Activated CD4-positive, alpha-beta memory T cell treated with anti-CD3 and anti-CD28 coated beads, Interleukin-2, amount 10 ng/mL, durations not matched to agents 7 days and 5 days (primary cell): ENCODE measurements at regions not wholly inside any gene's neighbourhood (a gene's known extent, or its start where the extent isn't known, plus 50 kb on each side); places are given as distances from the start of the nearest gene placed in this dataset.
A peak's percentile ranks its signal among the peaks of the same experiment; 100 is the strongest.

Experiments used
- CTCF ChIA-PET: fragments of 350-600 bp; sonication (Branson Sonifier 250); formaldehyde crosslinking; loops from one replicate; lab custom pipeline; 2021; ENCODE audit warnings: antibody characterized with exemption, inconsistent platforms; lab: Charles Lee
- POLR2A ChIA-PET: fragments of 350-600 bp; sonication (Branson Sonifier 250); formaldehyde crosslinking; loops from one replicate; lab custom pipeline; 2021; ENCODE audit warnings: antibody characterized with exemption; lab: Charles Lee
- DNase-seq: peaks from one replicate; pipeline ENCODE4 v3.0.0-alpha.2; 2020
- H3K27ac Mint-ChIP-seq: one replicate; pipeline ENCODE4 v1.8.0; 2021; ENCODE audit warnings: mild to moderate bottlenecking, mixed read lengths
- H3K27me3 Mint-ChIP-seq: one replicate; pipeline ENCODE4 v1.8.0; 2021; ENCODE audit warnings: mixed read lengths
- H3K36me3 Mint-ChIP-seq: one replicate; pipeline ENCODE4 v1.8.0; 2021; ENCODE audit warnings: low read depth, mixed read lengths
- H3K4me1 Mint-ChIP-seq: one replicate; pipeline ENCODE4 v1.8.0; 2021; ENCODE audit warnings: mixed read lengths
- H3K4me3 Mint-ChIP-seq: one replicate; pipeline ENCODE4 v1.8.0; 2021; ENCODE audit warnings: mild to moderate bottlenecking, mixed read lengths
- H3K9me3 Mint-ChIP-seq: one replicate; pipeline ENCODE4 v1.8.0; 2021; ENCODE audit warnings: mixed read lengths

DNA sequence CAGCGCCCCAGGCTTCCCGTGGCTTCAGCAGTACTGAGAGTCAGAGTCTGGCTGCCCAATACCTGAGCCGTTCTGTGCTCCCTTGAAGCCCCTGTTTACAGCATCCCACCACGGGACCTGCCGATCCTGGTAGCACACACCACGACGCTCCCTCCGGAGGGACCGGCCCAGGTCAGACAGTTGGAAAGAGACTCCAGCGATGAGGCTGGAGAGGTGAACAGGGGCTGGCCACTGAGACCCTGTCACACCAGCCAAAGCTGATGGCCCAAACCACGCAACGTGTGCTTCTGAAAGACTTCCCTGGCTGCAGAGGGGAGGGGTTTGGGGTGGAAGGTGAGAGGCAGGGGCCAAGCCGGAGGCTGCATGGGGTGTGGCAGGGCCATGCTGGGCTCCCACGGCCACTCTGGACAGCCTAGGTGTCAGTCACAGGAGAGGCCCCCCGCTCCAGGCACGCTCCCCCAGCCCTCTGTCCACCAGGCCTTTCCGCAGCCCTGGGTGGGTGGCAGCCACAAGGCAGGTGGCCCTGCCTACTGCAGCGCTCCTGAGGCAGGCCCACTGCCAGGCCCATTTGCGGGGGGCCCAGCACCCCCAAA is 140.2 kb upstream of the CHST15 start:
- POLR2A ChIA-PET, result no interaction called here
- Mint-ChIP-seq H3K27ac (no peak overlapping the region), H3K4me3 (no peak overlapping the region), H3K4me1 (no peaks in the 10 kb centered on the region), H3K36me3 (peaks cover 23% of the 10 kb centered on the region), H3K9me3 (peaks cover 23% of the 10 kb centered on the region), H3K27me3 (no peaks in the 10 kb centered on the region)
- CTCF ChIA-PET, result interaction anchor here (3.0 kb wide), 1 partner anchor 155 kb away, joined by 19 read pairs; no protein-coding TSS in a partner anchor
- no peak for DNase-seq

DNA sequence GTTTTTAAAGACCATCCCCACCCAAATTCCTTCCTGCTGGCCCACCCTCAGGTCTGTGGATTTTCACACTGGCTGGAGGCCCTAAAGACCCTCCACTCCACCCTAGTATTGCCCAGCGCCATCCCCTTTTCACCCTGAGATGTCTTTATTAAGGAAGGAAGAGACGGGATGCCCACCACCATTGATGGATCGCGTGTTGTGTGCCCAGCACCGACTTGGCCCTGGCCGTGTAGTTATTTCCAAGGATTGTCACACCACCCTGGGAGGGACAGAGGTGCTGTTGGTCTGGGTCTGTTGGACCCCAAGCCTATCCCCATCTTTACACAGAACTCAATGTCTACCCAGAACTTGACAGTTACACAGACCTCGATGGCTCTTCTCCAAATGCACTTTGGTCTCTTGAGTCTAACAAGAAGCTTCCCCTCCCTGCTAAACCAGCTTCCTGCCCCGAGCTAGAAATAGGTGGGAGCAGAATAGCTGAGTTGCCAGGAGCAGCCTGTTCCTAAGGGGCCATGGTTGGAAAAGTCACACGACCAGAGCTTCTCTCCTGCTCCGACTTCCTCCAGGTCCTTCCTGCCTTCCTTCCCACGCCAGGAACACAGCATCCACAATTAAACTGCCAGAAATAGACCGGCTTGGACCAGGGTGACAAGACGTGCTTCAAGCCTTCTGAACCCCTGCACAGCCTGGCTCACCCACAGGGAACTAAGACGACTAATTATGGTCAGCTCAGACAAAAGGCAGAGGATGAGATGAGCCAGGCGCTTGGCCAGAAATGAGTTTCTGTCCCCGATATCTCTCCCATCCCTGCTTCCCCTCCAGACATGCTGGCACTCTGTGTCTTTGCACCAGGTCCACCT is 139.5 kb upstream of the CHST15 start:
- no peaks in the 10 kb centered on the region for H3K4me1 Mint-ChIP-seq
- POLR2A ChIA-PET, result no interaction called here
- no peak overlapping the region for H3K27ac Mint-ChIP-seq
- CTCF ChIA-PET, result interaction anchor here (3.0 kb wide), 1 partner anchor 156 kb away, joined by 19 read pairs; no protein-coding TSS in a partner anchor
- no peak overlapping the region for H3K4me3 Mint-ChIP-seq
- peaks cover 29% of the 10 kb centered on the region for H3K36me3 Mint-ChIP-seq
- no peak for DNase-seq
- no peaks in the 10 kb centered on the region for H3K27me3 Mint-ChIP-seq
- peaks cover 30% of the 10 kb centered on the region for H3K9me3 Mint-ChIP-seq

DNA sequence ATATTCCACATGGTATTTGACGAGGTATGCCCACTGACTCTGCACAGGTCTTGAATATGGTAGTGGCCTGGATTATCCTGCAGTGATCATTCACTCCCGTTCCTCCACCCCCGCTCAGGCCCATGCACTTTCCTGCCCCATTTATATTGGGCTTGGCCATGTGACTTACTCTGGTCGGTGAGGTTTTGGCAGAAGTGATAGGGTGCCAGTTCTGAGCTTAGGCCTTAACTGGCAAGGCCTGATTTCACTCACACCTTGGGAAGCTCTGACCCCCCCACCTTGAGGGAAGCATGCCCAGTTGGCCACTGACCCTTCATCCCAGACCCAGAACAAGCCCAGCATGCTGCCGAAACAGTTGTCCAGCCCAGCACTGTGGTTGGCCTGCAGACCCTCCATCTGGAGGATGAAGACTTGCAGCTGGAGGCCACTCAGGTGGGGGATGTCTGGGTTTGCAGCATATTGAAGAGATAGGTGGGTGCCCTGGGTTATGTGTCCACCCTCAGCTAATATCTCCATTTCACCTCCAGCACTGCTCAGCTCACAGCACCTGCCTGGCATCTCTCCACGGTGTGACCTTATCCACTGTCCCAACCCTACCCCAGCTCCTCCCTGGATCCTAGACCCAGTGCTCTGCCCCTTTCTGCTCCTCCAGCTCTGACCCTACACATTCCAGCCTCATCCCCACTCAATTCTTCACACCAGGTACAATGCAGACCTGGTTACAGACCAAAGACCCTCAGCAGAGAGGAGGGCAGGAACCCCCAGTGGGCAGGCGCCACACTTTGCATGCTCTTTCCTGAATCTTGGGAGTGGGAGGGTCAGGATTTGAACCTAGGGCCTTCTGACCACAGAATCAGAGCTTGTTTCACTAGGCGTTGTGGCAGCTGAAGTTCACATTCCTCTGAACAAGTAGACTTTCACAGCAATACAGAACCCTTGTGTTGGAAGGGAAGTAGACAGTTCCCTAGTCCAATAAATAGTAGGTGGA is 138.1 kb upstream of the CHST15 start:
- peaks cover 44% of the 10 kb centered on the region for H3K9me3 Mint-ChIP-seq
- H3K36me3 Mint-ChIP-seq, result peaks cover 39% of the 10 kb centered on the region
- ChIA-PET CTCF (interaction anchor here (0.8 to 3.0 kb wide), 3 partner anchors 157 to 172 kb away, joined by 3 to 19 read pairs (median 5); no protein-coding TSS in a partner anchor), POLR2A (no interaction called here)
- H3K4me1 Mint-ChIP-seq, result no peaks in the 10 kb centered on the region
- H3K27me3 Mint-ChIP-seq, result no peaks in the 10 kb centered on the region
- H3K27ac Mint-ChIP-seq, result peak overlapping the region; percentile 41
- DNase-seq, result peak; percentile 77
- H3K4me3 Mint-ChIP-seq, result peak overlapping the region; percentile 5

DNA sequence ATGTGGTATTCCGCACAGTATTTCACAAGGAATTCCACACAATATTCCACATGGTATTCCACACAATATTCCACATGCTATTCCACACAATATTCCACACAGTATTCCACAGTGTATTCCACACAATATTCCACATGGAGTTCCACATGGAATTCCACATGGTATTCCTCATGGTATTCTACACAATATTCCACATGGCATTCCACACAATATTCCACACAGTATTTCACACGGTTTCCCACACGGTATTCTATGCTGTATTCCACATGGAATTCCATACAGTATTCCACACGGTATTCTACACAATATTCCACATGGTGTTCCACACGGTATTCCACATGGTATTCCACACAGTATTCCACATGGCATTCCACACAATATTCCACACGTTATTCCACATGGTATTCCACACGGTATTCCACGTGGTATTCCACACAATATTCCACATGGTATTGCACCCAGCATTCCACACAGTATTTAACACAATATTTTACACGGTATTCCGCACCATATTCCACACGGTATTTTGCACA is 137.3 kb upstream of the CHST15 start:
- Mint-ChIP-seq H3K4me3 (peak overlapping the region; percentile 5), H3K9me3 (peaks cover 52% of the 10 kb centered on the region), H3K4me1 (no peaks in the 10 kb centered on the region), H3K27ac (peak overlapping the region; percentile 41), H3K36me3 (peaks cover 39% of the 10 kb centered on the region), H3K27me3 (no peaks in the 10 kb centered on the region)
- no peak for DNase-seq
- POLR2A ChIA-PET, result no interaction called here
- CTCF ChIA-PET, result interaction anchor here (3.0 kb wide), 1 partner anchor 158 kb away, joined by 19 read pairs; no protein-coding TSS in a partner anchor

DNA sequence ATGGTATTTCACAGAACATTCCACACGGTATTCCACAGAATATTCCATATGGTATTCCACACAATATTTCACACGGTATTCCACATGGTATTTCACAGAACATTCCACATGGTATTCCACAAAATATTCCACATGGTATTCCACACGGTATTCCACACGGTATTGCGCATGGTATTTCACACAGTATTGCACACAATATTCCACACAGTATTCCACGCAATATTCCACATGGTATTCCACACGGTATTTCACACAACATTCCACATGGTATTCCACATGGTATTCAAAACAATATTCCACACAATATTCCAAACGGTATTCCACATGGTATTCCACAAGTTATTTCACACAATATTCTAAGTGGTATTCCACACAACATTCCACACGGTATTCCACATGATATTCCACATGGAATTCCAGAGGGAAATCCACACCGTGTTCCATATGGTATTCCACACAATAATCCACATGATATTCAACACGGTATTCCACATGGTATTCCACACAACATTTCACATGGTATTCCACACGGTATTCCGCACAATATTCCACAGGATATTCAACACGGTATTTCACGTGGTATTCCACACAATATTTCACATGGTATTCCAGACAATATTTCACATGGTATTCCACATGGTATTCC is 136.7 kb upstream of the CHST15 start:
- DNase-seq, result no peak
- H3K27ac Mint-ChIP-seq, result peak overlapping the region; percentile 45
- no peaks in the 10 kb centered on the region for H3K27me3 Mint-ChIP-seq
- peak overlapping the region; percentile 2 for H3K4me3 Mint-ChIP-seq
- ChIA-PET CTCF (no interaction called here), POLR2A (no interaction called here)
- peaks cover 39% of the 10 kb centered on the region for H3K36me3 Mint-ChIP-seq
- no peaks in the 10 kb centered on the region for H3K4me1 Mint-ChIP-seq
- H3K9me3 Mint-ChIP-seq, result peaks cover 52% of the 10 kb centered on the region

DNA sequence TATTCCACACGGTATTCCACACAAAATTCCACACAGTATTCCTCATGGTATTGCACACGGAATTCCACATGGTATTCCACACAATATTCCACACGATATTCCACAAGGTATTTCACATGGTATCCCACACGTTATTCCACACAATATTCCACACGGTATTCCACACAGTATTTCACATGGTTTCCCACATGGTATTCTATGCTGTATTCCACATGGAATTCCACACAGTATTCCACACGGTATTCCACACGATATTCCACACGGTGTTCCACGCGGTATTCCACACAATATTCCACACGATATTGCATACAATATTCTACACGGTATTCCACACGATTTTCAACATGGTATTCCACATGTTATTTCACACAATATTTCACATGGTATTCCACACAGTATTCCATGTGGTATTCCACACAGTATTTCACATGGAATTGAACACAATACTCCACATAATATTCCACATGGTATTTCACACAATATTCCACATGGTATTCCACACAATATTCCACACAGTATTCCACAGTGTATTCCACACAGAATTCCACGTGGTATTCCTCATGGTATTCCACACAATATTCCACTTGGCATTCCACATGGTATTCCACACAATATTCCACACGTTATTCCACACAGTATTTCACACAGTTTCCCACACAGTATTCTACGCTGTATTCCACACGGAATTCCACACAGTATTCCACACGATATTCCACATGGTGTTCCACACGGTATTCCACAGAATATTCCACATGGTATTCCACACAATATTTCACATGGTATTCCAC is 136.0 kb upstream of the CHST15 start:
- Mint-ChIP-seq H3K27me3 (no peaks in the 10 kb centered on the region), H3K4me3 (peak overlapping the region; percentile 2), H3K9me3 (peaks cover 52% of the 10 kb centered on the region), H3K27ac (peak overlapping the region; percentile 45), H3K4me1 (no peaks in the 10 kb centered on the region), H3K36me3 (peaks cover 39% of the 10 kb centered on the region)
- no peak for DNase-seq
- ChIA-PET CTCF (no interaction called here), POLR2A (no interaction called here)

DNA sequence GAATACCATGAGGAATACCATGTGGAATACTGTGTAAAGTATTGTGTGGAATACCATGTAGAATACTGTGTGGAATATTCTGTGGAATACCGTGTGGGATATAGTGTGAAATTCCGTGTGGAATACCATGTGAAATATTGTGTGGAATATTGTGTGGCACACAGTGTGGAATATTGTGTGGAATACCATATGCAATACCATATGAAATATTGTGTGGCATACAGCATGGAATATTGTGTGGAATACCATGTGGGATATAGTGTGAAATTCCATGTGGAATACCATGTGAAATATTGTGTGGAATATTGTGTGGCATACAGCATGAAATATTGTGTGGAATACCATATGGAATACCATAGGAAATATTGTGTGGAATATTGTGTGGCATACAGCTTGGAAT is 135.1 kb upstream of the CHST15 start:
- H3K27me3 Mint-ChIP-seq, result no peaks in the 10 kb centered on the region
- no peak for DNase-seq
- H3K36me3 Mint-ChIP-seq, result peaks cover 39% of the 10 kb centered on the region
- peaks cover 52% of the 10 kb centered on the region for H3K9me3 Mint-ChIP-seq
- POLR2A ChIA-PET, result no interaction called here
- CTCF ChIA-PET, result no interaction called here
- no peak overlapping the region for H3K27ac Mint-ChIP-seq
- H3K4me1 Mint-ChIP-seq, result no peaks in the 10 kb centered on the region
- no peak overlapping the region for H3K4me3 Mint-ChIP-seq

DNA sequence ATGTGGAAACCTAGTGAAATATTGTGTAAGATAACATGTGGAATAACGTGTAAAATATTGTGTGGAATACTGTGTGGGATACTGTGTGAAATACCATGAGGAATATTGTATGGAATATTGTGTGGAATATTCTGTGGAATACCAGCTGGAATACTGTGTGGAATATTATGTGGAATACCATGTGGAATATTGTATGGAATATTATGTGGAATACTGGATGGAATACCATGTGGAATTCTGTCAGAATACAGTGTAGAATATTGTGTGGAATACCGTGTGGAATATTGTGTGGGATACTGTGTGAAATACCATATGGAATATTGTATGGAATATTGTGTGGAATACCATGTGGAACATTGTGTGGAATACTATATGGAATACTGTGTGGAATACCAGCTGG is 134.6 kb upstream of the CHST15 start:
- ChIA-PET CTCF (no interaction called here), POLR2A (no interaction called here)
- Mint-ChIP-seq H3K27me3 (no peaks in the 10 kb centered on the region), H3K36me3 (peaks cover 39% of the 10 kb centered on the region), H3K9me3 (peaks cover 52% of the 10 kb centered on the region), H3K27ac (no peak overlapping the region), H3K4me3 (peak overlapping the region; percentile 32), H3K4me1 (no peaks in the 10 kb centered on the region)
- DNase-seq, result no peak

DNA sequence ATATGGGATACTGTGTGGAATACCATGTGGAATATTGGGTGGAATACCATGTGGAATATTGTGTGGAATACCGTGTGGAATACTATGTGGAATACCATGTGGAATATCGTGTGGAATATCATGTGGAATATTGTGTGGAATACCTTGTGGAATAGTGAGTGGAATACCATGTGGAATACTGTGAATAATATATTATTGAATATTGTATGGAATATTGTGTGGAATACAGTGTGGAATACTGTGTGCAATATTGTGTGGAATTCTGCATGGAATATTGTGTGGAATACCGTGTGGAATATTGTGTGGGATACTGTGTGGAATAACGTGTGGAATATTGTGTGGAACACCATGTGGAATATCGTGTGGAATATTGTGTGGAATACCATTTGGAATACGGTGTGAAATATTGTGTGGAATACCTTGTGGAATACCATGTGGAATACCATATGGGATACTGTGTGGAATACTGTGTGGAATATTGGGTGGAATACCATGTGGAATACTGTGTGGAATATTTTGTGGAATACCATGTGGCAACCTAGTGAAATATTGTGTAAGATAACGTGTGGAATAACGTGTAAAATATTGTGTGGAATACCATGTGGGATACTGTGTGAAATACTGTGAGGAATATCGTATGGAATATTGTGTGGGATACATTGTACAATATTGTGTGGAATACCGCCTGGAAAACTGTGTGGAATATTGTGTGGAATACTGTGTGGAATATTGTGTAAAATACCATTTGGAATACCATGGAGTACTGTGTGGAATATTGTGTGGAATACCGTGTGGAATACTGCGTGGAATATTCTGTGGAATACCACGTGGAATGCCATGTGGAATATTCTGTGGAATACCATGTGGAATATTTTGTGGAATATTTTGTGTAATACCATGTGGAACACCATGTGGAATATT is 133.9 kb upstream of the CHST15 start:
- Mint-ChIP-seq H3K27ac (peak overlapping the region; percentile 24), H3K27me3 (no peaks in the 10 kb centered on the region), H3K36me3 (peaks cover 39% of the 10 kb centered on the region), H3K4me1 (no peaks in the 10 kb centered on the region), H3K4me3 (peak overlapping the region; percentile 32), H3K9me3 (peaks cover 52% of the 10 kb centered on the region)
- DNase-seq, result no peak
- POLR2A ChIA-PET, result no interaction called here
- CTCF ChIA-PET, result no interaction called here

DNA sequence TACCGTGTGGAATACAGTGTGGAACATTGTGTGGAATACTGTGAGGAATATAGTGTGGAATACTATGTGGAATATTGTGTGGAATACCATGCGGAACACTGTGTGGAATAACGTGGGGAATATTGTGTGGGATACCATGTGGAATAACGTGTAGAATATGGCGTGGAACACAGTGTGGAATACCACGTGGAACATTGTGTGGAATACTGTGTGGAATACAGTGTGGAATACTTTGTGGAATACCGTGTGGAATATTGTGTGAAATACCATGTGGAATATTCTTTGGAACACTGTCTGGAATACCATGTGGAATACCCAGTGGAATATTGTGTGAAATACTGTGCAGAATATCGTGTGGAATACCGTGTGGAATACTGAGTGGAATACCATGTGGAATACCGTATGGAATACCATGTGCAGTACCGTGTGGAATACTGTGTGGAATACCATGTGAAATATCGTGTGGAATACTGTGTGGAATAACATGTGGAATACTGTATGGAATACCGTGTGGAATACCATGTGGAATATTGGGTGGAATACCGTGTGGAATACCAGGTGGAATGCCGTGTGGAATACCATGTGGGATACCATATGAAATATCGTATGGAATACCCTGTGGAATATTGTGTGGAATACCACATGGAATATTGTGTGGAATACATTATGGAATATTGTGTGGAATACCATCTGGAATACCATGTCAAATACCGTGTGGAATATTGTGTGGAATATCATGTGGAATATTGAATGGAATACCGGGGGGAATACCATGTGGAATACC is 133.1 kb upstream of the CHST15 start:
- ChIA-PET POLR2A (no interaction called here), CTCF (interaction anchor here (1.4 to 2.7 kb wide), 2 partner anchors 162 to 231 kb away, joined by 4 to 22 read pairs; no protein-coding TSS in a partner anchor)
- H3K4me1 Mint-ChIP-seq, result peaks cover 6% of the 10 kb centered on the region
- H3K27ac Mint-ChIP-seq, result peak overlapping the region; percentile 37
- H3K36me3 Mint-ChIP-seq, result peaks cover 39% of the 10 kb centered on the region
- no peaks in the 10 kb centered on the region for H3K27me3 Mint-ChIP-seq
- peaks cover 52% of the 10 kb centered on the region for H3K9me3 Mint-ChIP-seq
- no peak for DNase-seq
- peak overlapping the region; percentile 33 for H3K4me3 Mint-ChIP-seq
